GM23338 (cell line): ENCODE measurements at regions not wholly inside any gene's neighbourhood (a gene's known extent, or its start where the extent isn't known, plus 50 kb on each side); places are given as distances from the start of the nearest gene placed in this dataset.

Experiments used
- ATAC-seq: fragments of 200-7000 bp; cut with Tn5 transposase; 3 replicates; pipeline ENCODE4 v1.9.1; 2020
- DNase-seq: peaks from one replicate; pipeline ENCODE4 v3.0.0-alpha.2; 2015; ENCODE audit warnings: low spot score
- H2AFZ ChIP-seq: fragments of 200-600 bp; sonication (generic); 2 replicates; pipeline ENCODE4 v1.8.0; 2016; ENCODE audit warnings: antibody characterized with exemption, mild to moderate bottlenecking, moderate library complexity
- H3F3A ChIP-seq: fragments of 200-600 bp; sonication (generic); replicated peaks from 2 replicates; pipeline ENCODE4 v1.8.0; 2017; ENCODE audit warnings: antibody characterized with exemption, mixed run types, low read depth
- H3K27ac ChIP-seq: fragments of 200-600 bp; sonication (generic); 2 replicates; pipeline ENCODE4 v1.6.1; 2016; ENCODE audit warnings: low read depth
- H3K27me3 ChIP-seq: fragments of 200-600 bp; sonication (generic); 2 replicates; pipeline ENCODE4 v1.8.0; 2016; ENCODE audit warnings: mild to moderate bottlenecking, mixed run types, moderate library complexity; ENCODE audit not compliant: insufficient read depth
- H3K36me3 ChIP-seq: fragments of 200-600 bp; sonication (generic); 2 replicates; pipeline ENCODE4 v1.8.0; 2016; ENCODE audit warnings: mild to moderate bottlenecking; ENCODE audit not compliant: insufficient read depth
- H3K4me1 ChIP-seq: fragments of 200-600 bp; sonication (generic); 2 replicates; pipeline ENCODE4 v1.8.0; 2016; ENCODE audit warnings: mild to moderate bottlenecking, moderate library complexity; ENCODE audit not compliant: insufficient read depth
- H3K4me2 ChIP-seq: fragments of 200-600 bp; sonication (generic); 2 replicates; pipeline ENCODE4 v1.7.1; 2017; ENCODE audit warnings: mixed run types
- H3K4me3 ChIP-seq: fragments of 200-600 bp; sonication (generic); 2 replicates; pipeline ENCODE4 v1.6.1; 2016; ENCODE audit warnings: mixed run types
- H3K79me2 ChIP-seq: fragments of 200-600 bp; sonication (generic); replicated peaks from 2 replicates; pipeline ENCODE4 v1.8.0; 2017; ENCODE audit warnings: mild to moderate bottlenecking; ENCODE audit not compliant: insufficient read depth
- H3K9me2 ChIP-seq: fragments of 200-600 bp; sonication (generic); 2 replicates; pipeline ENCODE4 v1.8.0; 2017; ENCODE audit not compliant: insufficient read depth
- H4K20me1 ChIP-seq: fragments of 200-600 bp; sonication (generic); replicated peaks from 2 replicates; pipeline ENCODE4 v1.8.0; 2017; ENCODE audit warnings: mild to moderate bottlenecking; ENCODE audit not compliant: insufficient read depth
- H3K27ac Mint-ChIP-seq: 2 replicates; pipeline ENCODE4 v1.8.0; 2020; ENCODE audit warnings: inconsistent platforms, mild to moderate bottlenecking, moderate library complexity, mixed read lengths
- H3K27me3 Mint-ChIP-seq: 3 replicates; pipeline ENCODE4 v1.8.0; 2022; ENCODE audit warnings: low read depth, mild to moderate bottlenecking, moderate library complexity, mixed read lengths, inconsistent platforms; ENCODE audit not compliant: insufficient read depth, poor library complexity
- H3K36me3 Mint-ChIP-seq: 3 replicates; pipeline ENCODE4 v1.8.0; 2021; ENCODE audit warnings: low read depth, mild to moderate bottlenecking, inconsistent platforms, moderate library complexity, mixed read lengths
- H3K4me1 Mint-ChIP-seq: 3 replicates; pipeline ENCODE4 v1.8.0; 2020; ENCODE audit warnings: mild to moderate bottlenecking, inconsistent platforms, mixed read lengths
- H3K4me3 Mint-ChIP-seq: 3 replicates; pipeline ENCODE4 v1.8.0; 2021; ENCODE audit warnings: moderate library complexity, mild to moderate bottlenecking, inconsistent platforms, mixed read lengths
- H3K9me3 Mint-ChIP-seq: 3 replicates; pipeline ENCODE4 v1.8.0; 2020; ENCODE audit warnings: moderate library complexity, mild to moderate bottlenecking, inconsistent platforms, mixed read lengths
- JUNB ChIP-seq: IDR thresholded peaks from one replicate; pipeline ENCODE4 v1.6.1; 2016; ENCODE audit warnings: antibody characterized with exemption; ENCODE audit not compliant: unreplicated experiment
- NANOG ChIP-seq: IDR thresholded peaks from 2 replicates; pipeline ENCODE4 v1.6.1; 2016; ENCODE audit warnings: antibody characterized with exemption, borderline replicate concordance
- POLR2AphosphoS5 ChIP-seq: IDR thresholded peaks from 2 replicates; pipeline ENCODE4 v1.6.1; 2016; ENCODE audit warnings: antibody characterized with exemption, low read depth
- ZNF114 ChIP-seq: fragments of 250-450 bp; sonication (Bioruptor Pico); IDR thresholded peaks from 2 replicates; pipeline ENCODE4 v1.5.0; 2020; ENCODE audit warnings: mild to moderate bottlenecking, moderate library complexity
- ZNF462 ChIP-seq: fragments of 250-450 bp; sonication (Bioruptor Pico); IDR thresholded peaks from 2 replicates; pipeline ENCODE4 v1.5.0; 2020; ENCODE audit warnings: mild to moderate bottlenecking, moderate library complexity
- TF ChIP-seq, protein P1 (sequence below): IDR thresholded peaks from one replicate; pipeline ENCODE4 v1.6.1; 2018; ENCODE audit warnings: antibody characterized with exemption; ENCODE audit not compliant: unreplicated experiment

GRCh38 chr6:168137024-168137423 is 58.0 kb upstream of the FRMD1 start:
- no peak for DNase-seq
- no peak overlapping the region for H3K27ac Mint-ChIP-seq
- no peaks in the 10 kb centered on the region for H3K36me3 Mint-ChIP-seq
- no peak for ATAC-seq
- Histone ChIP-seq H3K9me2 (no peaks in the 10 kb centered on the region), H3K27me3 (no peaks in the 10 kb centered on the region), H2AFZ (no peak overlapping the region), H3K79me2 (no peaks in the 10 kb centered on the region), H3K4me1 (peaks cover 7% of the 10 kb centered on the region), H3K36me3 (no peaks in the 10 kb centered on the region), H3K4me3 (no peak overlapping the region), H3F3A (no peaks in the 10 kb centered on the region), H3K27ac (no peak overlapping the region), H4K20me1 (no peaks in the 10 kb centered on the region), H3K4me2 (no peak overlapping the region)
- no peaks in the 10 kb centered on the region for H3K9me3 Mint-ChIP-seq
- H3K27me3 Mint-ChIP-seq = peaks cover 9% of the 10 kb centered on the region
- no peak overlapping the region for H3K4me3 Mint-ChIP-seq
- H3K4me1 Mint-ChIP-seq = peaks cover 14% of the 10 kb centered on the region
- TF ChIP-seq JUNB = no peak

DNA sequence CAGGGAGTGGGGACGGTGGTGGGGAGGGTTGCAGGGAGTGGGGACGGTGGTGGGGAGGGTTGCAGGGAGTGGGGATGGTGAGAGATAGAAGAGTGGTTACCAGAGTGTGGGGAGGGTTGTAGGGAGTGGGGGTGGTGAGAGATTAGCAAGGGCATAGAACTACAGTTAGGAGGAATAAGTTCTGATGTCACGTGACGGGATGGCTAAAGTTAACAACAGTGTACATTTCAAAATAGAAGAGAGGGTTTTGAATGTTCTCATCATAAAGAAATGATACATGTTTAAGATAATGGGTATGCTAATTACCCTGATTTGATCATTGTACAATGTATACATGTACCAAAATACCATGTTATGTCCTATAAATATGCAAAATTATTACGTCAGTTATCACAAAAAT is 57.6 kb upstream of the FRMD1 start:
- H3K36me3 ChIP-seq = no peaks in the 10 kb centered on the region
- peaks cover 11% of the 10 kb centered on the region for H3K4me1 ChIP-seq
- H3F3A ChIP-seq = no peaks in the 10 kb centered on the region
- H3K4me2 ChIP-seq = no peak overlapping the region
- Mint-ChIP-seq H3K9me3 (no peaks in the 10 kb centered on the region), H3K4me1 (peaks cover 18% of the 10 kb centered on the region), H3K4me3 (no peak overlapping the region), H3K27me3 (peaks cover 13% of the 10 kb centered on the region), H3K36me3 (no peaks in the 10 kb centered on the region), H3K27ac (no peak overlapping the region)
- H3K79me2 ChIP-seq = no peaks in the 10 kb centered on the region
- no peaks in the 10 kb centered on the region for H4K20me1 ChIP-seq
- no peaks in the 10 kb centered on the region for H3K27me3 ChIP-seq
- no peaks in the 10 kb centered on the region for H3K9me2 ChIP-seq
- TF ChIP-seq ZNF462 = no peak
- no peak for TF ChIP-seq POLR2AphosphoS5
- TF ChIP-seq ZNF114 (CRISPR knock-in tag) = no peak
- TF ChIP-seq NANOG = no peak
- TF ChIP-seq, protein P1, sequence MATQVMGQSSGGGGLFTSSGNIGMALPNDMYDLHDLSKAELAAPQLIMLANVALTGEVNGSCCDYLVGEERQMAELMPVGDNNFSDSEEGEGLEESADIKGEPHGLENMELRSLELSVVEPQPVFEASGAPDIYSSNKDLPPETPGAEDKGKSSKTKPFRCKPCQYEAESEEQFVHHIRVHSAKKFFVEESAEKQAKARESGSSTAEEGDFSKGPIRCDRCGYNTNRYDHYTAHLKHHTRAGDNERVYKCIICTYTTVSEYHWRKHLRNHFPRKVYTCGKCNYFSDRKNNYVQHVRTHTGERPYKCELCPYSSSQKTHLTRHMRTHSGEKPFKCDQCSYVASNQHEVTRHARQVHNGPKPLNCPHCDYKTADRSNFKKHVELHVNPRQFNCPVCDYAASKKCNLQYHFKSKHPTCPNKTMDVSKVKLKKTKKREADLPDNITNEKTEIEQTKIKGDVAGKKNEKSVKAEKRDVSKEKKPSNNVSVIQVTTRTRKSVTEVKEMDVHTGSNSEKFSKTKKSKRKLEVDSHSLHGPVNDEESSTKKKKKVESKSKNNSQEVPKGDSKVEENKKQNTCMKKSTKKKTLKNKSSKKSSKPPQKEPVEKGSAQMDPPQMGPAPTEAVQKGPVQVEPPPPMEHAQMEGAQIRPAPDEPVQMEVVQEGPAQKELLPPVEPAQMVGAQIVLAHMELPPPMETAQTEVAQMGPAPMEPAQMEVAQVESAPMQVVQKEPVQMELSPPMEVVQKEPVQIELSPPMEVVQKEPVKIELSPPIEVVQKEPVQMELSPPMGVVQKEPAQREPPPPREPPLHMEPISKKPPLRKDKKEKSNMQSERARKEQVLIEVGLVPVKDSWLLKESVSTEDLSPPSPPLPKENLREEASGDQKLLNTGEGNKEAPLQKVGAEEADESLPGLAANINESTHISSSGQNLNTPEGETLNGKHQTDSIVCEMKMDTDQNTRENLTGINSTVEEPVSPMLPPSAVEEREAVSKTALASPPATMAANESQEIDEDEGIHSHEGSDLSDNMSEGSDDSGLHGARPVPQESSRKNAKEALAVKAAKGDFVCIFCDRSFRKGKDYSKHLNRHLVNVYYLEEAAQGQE = no peak
- DNase-seq (no peak), ATAC-seq (no peak)
- H3K4me3 ChIP-seq = no peak overlapping the region
- H2AFZ ChIP-seq = no peak overlapping the region
- no peak overlapping the region for H3K27ac ChIP-seq
